SK-N-SH (cell line): ENCODE measurements at regions not wholly inside any gene's neighbourhood (a gene's known extent, or its start where the extent isn't known, plus 50 kb on each side); places are given as distances from the start of the nearest gene placed in this dataset.

ENCODE experiments used
- CTCF ChIA-PET: fragments of 300-600, 350-600 bp; formaldehyde crosslinking; extraction: SDS; loops from one replicate; lab custom pipeline; 2021; lab: Yijun Ruan, JAX
- POLR2A ChIA-PET: fragments of 350-600 bp; sonication (Branson Sonifier 250); formaldehyde crosslinking; extraction: SDS; loops from one replicate; lab custom pipeline; 2020; ENCODE audit warnings: antibody characterized with exemption, inconsistent platforms; lab: Yijun Ruan, JAX
- DNase-seq: peaks from one replicate; pipeline ENCODE4 v3.0.0; 2012
- H2AFZ ChIP-seq: fragments of 200-600 bp; sonication (generic); 2 replicates; pipeline ENCODE4 v1.8.1; 2016; ENCODE audit warnings: antibody characterized with exemption, mild to moderate bottlenecking, low read depth
- H3F3A ChIP-seq: fragments of 200-600 bp; sonication (generic); replicated peaks from 2 replicates; pipeline ENCODE3; 2016; ENCODE audit warnings: antibody characterized with exemption, mild to moderate bottlenecking; ENCODE audit not compliant: insufficient read depth
- H3K27ac ChIP-seq, 2 experiments: fragments of 200-500 bp in 1 of 2; fragments of 200-600 bp in 1 of 2; sonication (Bioruptor generic) in 1 of 2; sonication (generic), shearing (Covaris generic) in 1 of 2; 2 replicates each; pipeline versions ENCODE4 v1.5.1 to v1.6.1; 2014 to 2016; ENCODE audit warnings: low read depth in 2 of 2, inconsistent platforms in 1 of 2, low read length in 1 of 2, mild to moderate bottlenecking in 1 of 2, mixed read lengths in 1 of 2
- H3K27me3 ChIP-seq: fragments of 200-600 bp; sonication (generic), shearing (Covaris generic); 2 replicates; pipeline ENCODE4 v1.6.1; 2016; ENCODE audit warnings: mixed run types; ENCODE audit not compliant: insufficient read depth
- H3K36me3 ChIP-seq, 2 experiments: fragments of 200-500 bp in 1 of 2; fragments of 200-600 bp in 1 of 2; sonication (Bioruptor generic) in 1 of 2; sonication (generic) in 1 of 2; replicated peaks in 1 of 2; 2 replicates each; pipeline versions ENCODE3 to v1.5.1; 2014 to 2016; ENCODE audit warnings: low read length in 1 of 2, mild to moderate bottlenecking in 1 of 2; ENCODE audit not compliant: insufficient read depth in 2 of 2, control insufficient read depth in 1 of 2
- H3K4me1 ChIP-seq, 2 experiments: fragments of 200-500 bp in 1 of 2; fragments of 200-600 bp in 1 of 2; sonication (Bioruptor generic) in 1 of 2; sonication (generic), shearing (Covaris generic) in 1 of 2; 2 replicates each; pipeline versions ENCODE4 v1.5.1 to v1.6.1; 2014 to 2016; ENCODE audit warnings: low read depth in 1 of 2, low read length in 1 of 2, mixed run types in 1 of 2; ENCODE audit not compliant: insufficient read depth in 2 of 2, control insufficient read depth in 1 of 2
- H3K4me2 ChIP-seq: fragments of 200-600 bp; sonication (generic), shearing (Covaris generic); 2 replicates; pipeline ENCODE4 v1.6.1; 2017; ENCODE audit warnings: mixed run types
- H3K4me3 ChIP-seq, 2 experiments: fragments of 200-500 bp in 1 of 2; fragments of 200-600 bp in 1 of 2; sonication (Bioruptor generic) in 1 of 2; sonication (generic), shearing (Covaris generic) in 1 of 2; 2 replicates each; pipeline versions ENCODE4 v1.5.1 to v1.8.1; 2014 to 2016; ENCODE audit warnings: low read depth in 2 of 2, inconsistent platforms in 1 of 2, low read length in 1 of 2, mild to moderate bottlenecking in 1 of 2, mixed read lengths in 1 of 2, moderate library complexity in 1 of 2
- H3K79me2 ChIP-seq: fragments of 200-600 bp; sonication (generic); 2 replicates; pipeline ENCODE4 v1.8.1; 2017; ENCODE audit warnings: mild to moderate bottlenecking; ENCODE audit not compliant: insufficient read depth
- H3K9ac ChIP-seq: fragments of 200-600 bp; sonication (generic); 2 replicates; pipeline ENCODE4 v1.6.1; 2017; ENCODE audit warnings: mixed run types
- H3K9me2 ChIP-seq: fragments of 200-600 bp; sonication (generic); 2 replicates; pipeline ENCODE4 v1.6.1; 2017; ENCODE audit warnings: mixed run types
- H3K9me3 ChIP-seq: fragments of 200-600 bp; sonication (generic); 2 replicates; pipeline ENCODE4 v1.6.1; 2017; ENCODE audit warnings: mixed run types, mild to moderate bottlenecking, moderate library complexity
- H4K20me1 ChIP-seq: fragments of 200-600 bp; sonication (generic); 2 replicates; pipeline ENCODE4 v1.6.1; 2017; ENCODE audit warnings: mild to moderate bottlenecking, mixed run types; ENCODE audit not compliant: insufficient read depth
- EP300 ChIP-seq, 2 experiments: IDR thresholded peaks; 2 replicates each; pipeline versions ENCODE4 v1.4.0 to v1.6.1; 2012; ENCODE audit warnings: borderline replicate concordance in 1 of 2, low read depth in 1 of 2, low read length in 1 of 2
- FOXJ3 ChIP-seq: sonication (generic); formaldehyde crosslinking; IDR thresholded peaks from 2 replicates; pipeline ENCODE4 v1.5.1; 2020; ENCODE audit warnings: mild to moderate bottlenecking, missing genetic modification reagents
- GATA2 ChIP-seq: sonication (generic); formaldehyde crosslinking; IDR thresholded peaks from 2 replicates; pipeline ENCODE4 v1.5.0; 2020; ENCODE audit warnings: mild to moderate bottlenecking, missing genetic modification reagents
- JUND ChIP-seq: IDR thresholded peaks from 2 replicates; pipeline ENCODE4 v1.4.0; 2012
- MXI1 ChIP-seq: IDR thresholded peaks from 2 replicates; pipeline ENCODE4 v1.6.1; 2012; ENCODE audit warnings: mild to moderate bottlenecking, low read depth, low read length, improper control_type of control experiment
- NFIC ChIP-seq: IDR thresholded peaks from 2 replicates; pipeline ENCODE4 v1.4.0; 2012; ENCODE audit warnings: borderline replicate concordance
- NRF1 ChIP-seq: IDR thresholded peaks from 2 replicates; pipeline ENCODE4 v1.6.1; 2012; ENCODE audit warnings: low read depth, mild to moderate bottlenecking, low read length
- POLR2AphosphoS5 ChIP-seq: IDR thresholded peaks from 2 replicates; pipeline ENCODE4 v1.6.1; 2012; ENCODE audit warnings: low read depth, low read length
- RAD21 ChIP-seq: IDR thresholded peaks from 2 replicates; pipeline ENCODE4 v1.6.1; 2012; ENCODE audit warnings: mild to moderate bottlenecking, low read length
- RCOR1 ChIP-seq: fragments of 150-350 bp; IDR thresholded peaks from 2 replicates; pipeline ENCODE4 v1.6.1; 2017; ENCODE audit warnings: antibody characterized with exemption, low read length
- SIN3A ChIP-seq: IDR thresholded peaks from 2 replicates; pipeline ENCODE4 v1.6.1; 2012; ENCODE audit warnings: low read depth, mild to moderate bottlenecking, low read length, moderate library complexity, borderline replicate concordance
- SMC3 ChIP-seq: IDR thresholded peaks from 2 replicates; pipeline ENCODE4 v1.6.1; 2012; ENCODE audit warnings: low read depth, low read length, improper control_type of control experiment
- TAF1 ChIP-seq: IDR thresholded peaks from 2 replicates; pipeline ENCODE4 v1.6.1; 2012; ENCODE audit warnings: low read depth, mild to moderate bottlenecking, low read length, moderate library complexity, borderline replicate concordance
- TCF12 ChIP-seq: IDR thresholded peaks from 2 replicates; pipeline ENCODE4 v1.4.0; 2012
- TEAD4 ChIP-seq: IDR thresholded peaks from 2 replicates; pipeline ENCODE4 v1.4.0; 2012; ENCODE audit warnings: mild to moderate bottlenecking, borderline replicate concordance; ENCODE audit not compliant: insufficient read depth
- YY1 ChIP-seq: IDR thresholded peaks from 2 replicates; pipeline ENCODE4 v1.4.0; 2012; ENCODE audit warnings: low read depth, mild to moderate bottlenecking
- WGBS: methylation state at CpG from one replicate; pipeline ENCODE4 v1.1.6; 2017; ENCODE audit warnings: low lambda C conversion rate; 5-methylcytosine and 5-hydroxymethylcytosine counted together
- TF ChIP-seq, protein P1 (sequence below): fragments of 150-350 bp; IDR thresholded peaks from 2 replicates; pipeline ENCODE4 v1.6.1; 2017; ENCODE audit warnings: antibody characterized with exemption, low read length, low read depth, borderline replicate concordance
- TF ChIP-seq, protein P2 (sequence below): IDR thresholded peaks from 2 replicates; pipeline ENCODE4 v1.4.0; 2012; ENCODE audit warnings: low read depth, borderline replicate concordance
- TF ChIP-seq, protein P3 (sequence below): IDR thresholded peaks from 2 replicates; pipeline ENCODE4; 2012
- TF ChIP-seq, protein P4 (sequence below): IDR thresholded peaks from 2 replicates; pipeline ENCODE4 v1.4.0; 2012; ENCODE audit warnings: low read depth
- TF ChIP-seq, protein P5 (sequence below): IDR thresholded peaks from 2 replicates; pipeline ENCODE4 v1.6.1; 2012; ENCODE audit warnings: mild to moderate bottlenecking, low read depth, low read length, moderate library complexity
- TF ChIP-seq, protein P6 (sequence below): fragments of 200-600 bp; sonication (generic); IDR thresholded peaks from 2 replicates; pipeline ENCODE4 v1.6.1; 2017; ENCODE audit warnings: antibody characterized with exemption, mild to moderate bottlenecking, moderate library complexity

DNA sequence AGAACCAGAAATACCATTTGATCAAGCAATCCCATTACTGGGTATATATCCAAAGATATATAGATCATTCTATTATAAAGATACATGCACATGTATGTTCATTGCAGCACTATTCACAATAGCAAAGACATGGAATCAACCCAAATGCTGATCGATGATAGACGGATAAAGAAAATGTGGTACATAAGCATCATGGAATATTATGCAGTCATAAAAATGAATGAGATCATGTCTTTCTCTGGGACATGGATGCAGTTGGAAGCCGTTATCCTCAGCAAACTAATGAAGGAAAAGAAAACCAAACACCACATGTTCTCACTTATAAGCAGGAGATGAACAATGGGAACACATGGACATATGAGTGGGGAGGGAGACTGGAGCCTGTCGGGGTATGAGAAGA lies 1540.9 kb upstream of the MIR17HG start (continued):
- TF ChIP-seq POLR2AphosphoS5: no peak
- no peak for TF ChIP-seq YY1
- no peak for TF ChIP-seq TAF1
- no peak for TF ChIP-seq TCF12
- no peak for TF ChIP-seq NRF1
- TF ChIP-seq, protein P1, sequence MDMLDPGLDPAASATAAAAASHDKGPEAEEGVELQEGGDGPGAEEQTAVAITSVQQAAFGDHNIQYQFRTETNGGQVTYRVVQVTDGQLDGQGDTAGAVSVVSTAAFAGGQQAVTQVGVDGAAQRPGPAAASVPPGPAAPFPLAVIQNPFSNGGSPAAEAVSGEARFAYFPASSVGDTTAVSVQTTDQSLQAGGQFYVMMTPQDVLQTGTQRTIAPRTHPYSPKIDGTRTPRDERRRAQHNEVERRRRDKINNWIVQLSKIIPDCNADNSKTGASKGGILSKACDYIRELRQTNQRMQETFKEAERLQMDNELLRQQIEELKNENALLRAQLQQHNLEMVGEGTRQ: no peak
- no peak for TF ChIP-seq GATA2
- no peak for TF ChIP-seq JUND

DNA sequence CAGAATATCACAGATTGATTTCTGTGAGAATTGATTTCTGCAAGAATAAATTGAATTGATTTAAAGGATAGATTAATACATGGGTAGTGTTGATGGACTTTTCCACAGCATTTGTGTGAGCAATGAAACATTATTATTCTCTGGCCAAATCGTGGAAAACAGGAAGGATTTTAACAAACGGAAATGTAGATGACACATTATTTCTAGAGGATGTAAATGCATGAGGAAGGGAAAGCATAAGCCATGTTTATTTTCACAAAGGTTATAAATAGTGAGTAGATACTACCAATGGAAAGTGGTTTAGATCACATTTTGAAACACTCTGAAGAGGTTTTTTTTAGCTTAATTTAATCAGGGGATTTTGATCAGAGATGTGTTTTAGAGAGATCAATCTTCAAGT lies 1534.6 kb upstream of the MIR17HG start:
- TF ChIP-seq TEAD4 (no peak), NFIC (no peak), MXI1 (no peak), RCOR1 (no peak), SMC3 (no peak), TAF1 (no peak), EP300 (IDR thresholded peaks at IDR 0.05; ENCODE audit: borderline replicate concordance in 1 of 2, low read depth in 1 of 2, low read length in 1 of 2) (no peak), NRF1 (no peak), RAD21 (no peak), FOXJ3 (CRISPR knock-in tag) (no peak), YY1 (no peak), SIN3A (no peak)
- TF ChIP-seq, protein P2, sequence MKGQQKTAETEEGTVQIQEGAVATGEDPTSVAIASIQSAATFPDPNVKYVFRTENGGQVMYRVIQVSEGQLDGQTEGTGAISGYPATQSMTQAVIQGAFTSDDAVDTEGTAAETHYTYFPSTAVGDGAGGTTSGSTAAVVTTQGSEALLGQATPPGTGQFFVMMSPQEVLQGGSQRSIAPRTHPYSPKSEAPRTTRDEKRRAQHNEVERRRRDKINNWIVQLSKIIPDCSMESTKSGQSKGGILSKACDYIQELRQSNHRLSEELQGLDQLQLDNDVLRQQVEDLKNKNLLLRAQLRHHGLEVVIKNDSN: no peak
- TF ChIP-seq, protein P3, sequence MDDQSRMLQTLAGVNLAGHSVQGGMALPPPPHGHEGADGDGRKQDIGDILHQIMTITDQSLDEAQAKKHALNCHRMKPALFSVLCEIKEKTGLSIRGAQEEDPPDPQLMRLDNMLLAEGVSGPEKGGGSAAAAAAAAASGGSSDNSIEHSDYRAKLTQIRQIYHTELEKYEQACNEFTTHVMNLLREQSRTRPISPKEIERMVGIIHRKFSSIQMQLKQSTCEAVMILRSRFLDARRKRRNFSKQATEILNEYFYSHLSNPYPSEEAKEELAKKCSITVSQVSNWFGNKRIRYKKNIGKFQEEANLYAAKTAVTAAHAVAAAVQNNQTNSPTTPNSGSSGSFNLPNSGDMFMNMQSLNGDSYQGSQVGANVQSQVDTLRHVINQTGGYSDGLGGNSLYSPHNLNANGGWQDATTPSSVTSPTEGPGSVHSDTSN: no peak
- TF ChIP-seq, protein P4, sequence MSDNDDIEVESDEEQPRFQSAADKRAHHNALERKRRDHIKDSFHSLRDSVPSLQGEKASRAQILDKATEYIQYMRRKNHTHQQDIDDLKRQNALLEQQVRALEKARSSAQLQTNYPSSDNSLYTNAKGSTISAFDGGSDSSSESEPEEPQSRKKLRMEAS: no peak
- TF ChIP-seq, protein P5, sequence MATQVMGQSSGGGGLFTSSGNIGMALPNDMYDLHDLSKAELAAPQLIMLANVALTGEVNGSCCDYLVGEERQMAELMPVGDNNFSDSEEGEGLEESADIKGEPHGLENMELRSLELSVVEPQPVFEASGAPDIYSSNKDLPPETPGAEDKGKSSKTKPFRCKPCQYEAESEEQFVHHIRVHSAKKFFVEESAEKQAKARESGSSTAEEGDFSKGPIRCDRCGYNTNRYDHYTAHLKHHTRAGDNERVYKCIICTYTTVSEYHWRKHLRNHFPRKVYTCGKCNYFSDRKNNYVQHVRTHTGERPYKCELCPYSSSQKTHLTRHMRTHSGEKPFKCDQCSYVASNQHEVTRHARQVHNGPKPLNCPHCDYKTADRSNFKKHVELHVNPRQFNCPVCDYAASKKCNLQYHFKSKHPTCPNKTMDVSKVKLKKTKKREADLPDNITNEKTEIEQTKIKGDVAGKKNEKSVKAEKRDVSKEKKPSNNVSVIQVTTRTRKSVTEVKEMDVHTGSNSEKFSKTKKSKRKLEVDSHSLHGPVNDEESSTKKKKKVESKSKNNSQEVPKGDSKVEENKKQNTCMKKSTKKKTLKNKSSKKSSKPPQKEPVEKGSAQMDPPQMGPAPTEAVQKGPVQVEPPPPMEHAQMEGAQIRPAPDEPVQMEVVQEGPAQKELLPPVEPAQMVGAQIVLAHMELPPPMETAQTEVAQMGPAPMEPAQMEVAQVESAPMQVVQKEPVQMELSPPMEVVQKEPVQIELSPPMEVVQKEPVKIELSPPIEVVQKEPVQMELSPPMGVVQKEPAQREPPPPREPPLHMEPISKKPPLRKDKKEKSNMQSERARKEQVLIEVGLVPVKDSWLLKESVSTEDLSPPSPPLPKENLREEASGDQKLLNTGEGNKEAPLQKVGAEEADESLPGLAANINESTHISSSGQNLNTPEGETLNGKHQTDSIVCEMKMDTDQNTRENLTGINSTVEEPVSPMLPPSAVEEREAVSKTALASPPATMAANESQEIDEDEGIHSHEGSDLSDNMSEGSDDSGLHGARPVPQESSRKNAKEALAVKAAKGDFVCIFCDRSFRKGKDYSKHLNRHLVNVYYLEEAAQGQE: no peak
- TF ChIP-seq, protein P6, sequence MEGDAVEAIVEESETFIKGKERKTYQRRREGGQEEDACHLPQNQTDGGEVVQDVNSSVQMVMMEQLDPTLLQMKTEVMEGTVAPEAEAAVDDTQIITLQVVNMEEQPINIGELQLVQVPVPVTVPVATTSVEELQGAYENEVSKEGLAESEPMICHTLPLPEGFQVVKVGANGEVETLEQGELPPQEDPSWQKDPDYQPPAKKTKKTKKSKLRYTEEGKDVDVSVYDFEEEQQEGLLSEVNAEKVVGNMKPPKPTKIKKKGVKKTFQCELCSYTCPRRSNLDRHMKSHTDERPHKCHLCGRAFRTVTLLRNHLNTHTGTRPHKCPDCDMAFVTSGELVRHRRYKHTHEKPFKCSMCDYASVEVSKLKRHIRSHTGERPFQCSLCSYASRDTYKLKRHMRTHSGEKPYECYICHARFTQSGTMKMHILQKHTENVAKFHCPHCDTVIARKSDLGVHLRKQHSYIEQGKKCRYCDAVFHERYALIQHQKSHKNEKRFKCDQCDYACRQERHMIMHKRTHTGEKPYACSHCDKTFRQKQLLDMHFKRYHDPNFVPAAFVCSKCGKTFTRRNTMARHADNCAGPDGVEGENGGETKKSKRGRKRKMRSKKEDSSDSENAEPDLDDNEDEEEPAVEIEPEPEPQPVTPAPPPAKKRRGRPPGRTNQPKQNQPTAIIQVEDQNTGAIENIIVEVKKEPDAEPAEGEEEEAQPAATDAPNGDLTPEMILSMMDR: no peak
- no peak overlapping the region for H3K9ac ChIP-seq
- no peaks in the 10 kb centered on the region for H3F3A ChIP-seq
- H3K79me2 ChIP-seq: no peaks in the 10 kb centered on the region
- no peaks in the 10 kb centered on the region for H3K36me3 ChIP-seq
- no peaks in the 10 kb centered on the region for H3K9me2 ChIP-seq
- no peak for DNase-seq
- no peaks in the 10 kb centered on the region for H3K27me3 ChIP-seq
- no peaks in the 10 kb centered on the region for H3K4me1 ChIP-seq
- ChIA-PET POLR2A (no interaction called here), CTCF (no interaction called here)
- H4K20me1 ChIP-seq: no peaks in the 10 kb centered on the region
- WGBS: 35% methylated on average over 2 of the region's 2 CpGs
- no peaks in the 10 kb centered on the region; the same call in 1 of the 2 replicates for H3K9me3 ChIP-seq
- H2AFZ ChIP-seq: no peak overlapping the region
- H3K4me3 ChIP-seq: no peak overlapping the region
- no peak overlapping the region for H3K27ac ChIP-seq
- no peak overlapping the region for H3K4me2 ChIP-seq
